ENCODE measurements at regions not wholly inside any gene's neighbourhood (a gene's known extent, or its start where the extent isn't known, plus 50 kb on each side); places are given as distances from the start of the nearest gene placed in this dataset.

DNA sequence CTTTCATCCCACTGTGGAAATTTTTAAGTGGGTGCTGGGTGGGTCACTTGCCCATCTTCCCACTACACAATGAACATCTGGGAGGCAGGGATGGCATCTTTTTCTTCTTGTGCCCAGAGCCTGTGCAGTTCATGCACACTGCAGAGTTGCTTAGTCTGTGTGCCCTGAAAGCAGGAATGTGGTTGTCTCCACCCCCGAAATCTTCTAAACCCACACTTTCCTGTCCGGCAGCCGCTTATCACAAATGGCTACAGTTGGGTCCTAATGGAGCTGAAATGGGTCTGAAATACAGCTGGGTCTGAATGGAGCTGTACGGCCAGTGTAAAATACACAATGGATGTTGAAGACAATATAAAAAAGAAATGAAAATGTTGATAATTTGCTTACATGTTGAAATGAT, 112.1 kb upstream of the PMEPA1 start:
- Histone ChIP-seq H3K4me3 (replicated peaks in 1 of 3; ENCODE audit: insufficient read depth in 1 of 3, low read depth in 1 of 3, low read length in 3 of 3) (no peak overlapping the region), H2AFZ (ENCODE audit: low read depth, low read length) (no peak overlapping the region), H4K20me1 (replicated peaks; ENCODE audit: control insufficient read depth, extremely low read depth, insufficient read depth, low read length) (no peaks in the 10 kb centered on the region), H3K36me3 (ENCODE audit: control insufficient read depth in 2 of 2, extremely low read depth in 1 of 2, insufficient read depth in 2 of 2, low read length in 2 of 2) (no peaks in the 10 kb centered on the region), H3K4me2 (ENCODE audit: insufficient read depth, low read length) (no peak overlapping the region), H3K9me3 (replicated peaks; ENCODE audit: control insufficient read depth, insufficient read depth, low read length) (no peaks in the 10 kb centered on the region), H3K79me2 (ENCODE audit: control insufficient read depth, insufficient read depth, low read length) (no peaks in the 10 kb centered on the region), H3K4me1 (ENCODE audit: control insufficient read depth, extremely low read depth, insufficient read depth, low read length) (no peaks in the 10 kb centered on the region), H3K27ac (ENCODE audit: insufficient read depth, low read depth, low read length) (no peak overlapping the region), H3K9ac (replicated peaks; ENCODE audit: extremely low read depth, insufficient read depth, low read length) (no peak overlapping the region), H3K27me3 (ENCODE audit: control insufficient read depth in 2 of 2, insufficient read depth in 2 of 2, low read length in 2 of 2) (peaks cover 4 to 8% of the 10 kb centered on the region in 2 experiments), H3K9me1 (replicated peaks; ENCODE audit: control insufficient read depth, extremely low read depth, insufficient read depth, low read length) (no peaks in the 10 kb centered on the region)
- dilution Hi-C loops (cut with MboI; ENCODE audit: extremely low pct_ligation_motif_present, low sequenced_read_pairs) = no loop called here
- ChIA-PET POLR2A (no interaction called here), CTCF (no interaction called here)
- DNase-seq (ENCODE audit: low read depth, low spot score) = no peak
- TF ChIP-seq GATA2 (IDR thresholded peaks at IDR 0.05; ENCODE audit: insufficient read depth, insufficient read length, low read depth, low read length) (no peak), EZH2 (IDR thresholded peaks at IDR 0.05; ENCODE audit: borderline replicate concordance, low read depth, low read length, severe bottlenecking) (no peak), MYC (IDR thresholded peaks at IDR 0.05; ENCODE audit: low read depth, low read length) (no peak), FOS (IDR thresholded peaks at IDR 0.05; ENCODE audit: borderline replicate concordance, insufficient read depth, low read length) (no peak), POLR2A (IDR thresholded peaks at IDR 0.05; ENCODE audit: low read depth, low read length) (no peak), POLR2AphosphoS5 (IDR thresholded peaks at IDR 0.05; ENCODE audit: insufficient read depth, low read depth, low read length) (no peak), JUN (IDR thresholded peaks at IDR 0.05; ENCODE audit: borderline replicate concordance, insufficient read depth, insufficient read length, low read depth) (no peak)
- TF ChIP-seq, protein P1, sequence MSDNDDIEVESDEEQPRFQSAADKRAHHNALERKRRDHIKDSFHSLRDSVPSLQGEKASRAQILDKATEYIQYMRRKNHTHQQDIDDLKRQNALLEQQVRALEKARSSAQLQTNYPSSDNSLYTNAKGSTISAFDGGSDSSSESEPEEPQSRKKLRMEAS (IDR thresholded peaks at IDR 0.05; ENCODE audit: insufficient read depth, insufficient read length) = no peak
- TF ChIP-seq, protein P2, sequence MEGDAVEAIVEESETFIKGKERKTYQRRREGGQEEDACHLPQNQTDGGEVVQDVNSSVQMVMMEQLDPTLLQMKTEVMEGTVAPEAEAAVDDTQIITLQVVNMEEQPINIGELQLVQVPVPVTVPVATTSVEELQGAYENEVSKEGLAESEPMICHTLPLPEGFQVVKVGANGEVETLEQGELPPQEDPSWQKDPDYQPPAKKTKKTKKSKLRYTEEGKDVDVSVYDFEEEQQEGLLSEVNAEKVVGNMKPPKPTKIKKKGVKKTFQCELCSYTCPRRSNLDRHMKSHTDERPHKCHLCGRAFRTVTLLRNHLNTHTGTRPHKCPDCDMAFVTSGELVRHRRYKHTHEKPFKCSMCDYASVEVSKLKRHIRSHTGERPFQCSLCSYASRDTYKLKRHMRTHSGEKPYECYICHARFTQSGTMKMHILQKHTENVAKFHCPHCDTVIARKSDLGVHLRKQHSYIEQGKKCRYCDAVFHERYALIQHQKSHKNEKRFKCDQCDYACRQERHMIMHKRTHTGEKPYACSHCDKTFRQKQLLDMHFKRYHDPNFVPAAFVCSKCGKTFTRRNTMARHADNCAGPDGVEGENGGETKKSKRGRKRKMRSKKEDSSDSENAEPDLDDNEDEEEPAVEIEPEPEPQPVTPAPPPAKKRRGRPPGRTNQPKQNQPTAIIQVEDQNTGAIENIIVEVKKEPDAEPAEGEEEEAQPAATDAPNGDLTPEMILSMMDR (IDR thresholded peaks at IDR 0.05; ENCODE audit: extremely low read depth in 1 of 2, insufficient read depth in 1 of 2, low read depth in 1 of 2, low read length in 2 of 2) = no peak
- no TSS peak for BruUV-seq (replicated peaks)
- FAIRE-seq = no peak
- intact Hi-C loops (cut with micrococcal nuclease) = no loop called here
